IMR-90 (cell line): ENCODE measurements at regions not wholly inside any gene's neighbourhood (a gene's known extent, or its start where the extent isn't known, plus 50 kb on each side); places are given as distances from the start of the nearest gene placed in this dataset.

Experiments
- CHD1 ChIP-seq: IDR thresholded peaks from 2 replicates; pipeline ENCODE4 v1.6.1; 2012; ENCODE audit warnings: low read depth, low read length, improper control_type of control experiment
- MAFK ChIP-seq: IDR thresholded peaks from 2 replicates; pipeline ENCODE4 v1.6.1; 2012; ENCODE audit warnings: low read depth, low read length, improper control_type of control experiment

DNA sequence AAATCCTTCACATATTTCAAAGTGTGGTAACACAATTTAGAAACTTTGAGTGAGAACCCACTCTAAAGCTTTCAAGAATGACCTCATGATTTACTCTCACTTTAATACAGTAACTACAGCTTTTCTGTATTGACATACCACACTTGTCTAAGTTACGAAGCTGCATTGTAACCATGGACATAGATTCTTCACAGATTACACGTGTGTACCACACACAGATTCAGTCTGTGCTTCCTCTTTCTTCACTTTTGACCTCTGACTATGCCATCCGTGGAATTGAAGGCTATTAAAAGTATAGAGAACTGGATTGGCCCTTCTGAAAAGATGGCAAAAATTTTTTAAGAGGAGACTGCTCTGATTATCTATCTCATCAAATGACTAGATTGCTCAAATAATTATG lies 172.7 kb downstream of the TANC2 start:
- no peak for TF ChIP-seq CHD1
- TF ChIP-seq MAFK: no peak
